PC-9 (cell line): ENCODE measurements at regions not wholly inside any gene's neighbourhood (a gene's known extent, or its start where the extent isn't known, plus 50 kb on each side); places are given as distances from the start of the nearest gene placed in this dataset.

Source experiments
- CTCF ChIP-seq: fragments of 200-600 bp; sonication (generic); conservative IDR thresholded peaks from 2 replicates; pipeline ENCODE4 v1.6.1; 2017; ENCODE audit warnings: mixed run types, antibody characterized with exemption, mild to moderate bottlenecking, moderate library complexity
- EZH2 ChIP-seq: fragments of 200-600 bp; sonication (generic); IDR thresholded peaks from 2 replicates; pipeline ENCODE4 v1.8.0; 2017; ENCODE audit warnings: antibody characterized with exemption, low read depth

GRCh38 chr6:112651239-112651638 lies 304.1 kb downstream of the RFPL4B start:
- no peak for TF ChIP-seq CTCF
- no peak for TF ChIP-seq EZH2
